Nephron progenitor cell (in vitro differentiated cells): ENCODE measurements at regions not wholly inside any gene's neighbourhood (a gene's known extent, or its start where the extent isn't known, plus 50 kb on each side); places are given as distances from the start of the nearest gene placed in this dataset.

Experiments used
- DNase-seq: peaks from one replicate; pipeline ENCODE4 v3.0.0; 2021
- H3K27ac Mint-ChIP-seq: 2 replicates; pipeline ENCODE4 v1.8.0; 2021; ENCODE audit warnings: mild to moderate bottlenecking, moderate library complexity, mixed read lengths
- H3K27me3 Mint-ChIP-seq: 2 replicates; pipeline ENCODE4 v1.8.0; 2021; ENCODE audit warnings: mild to moderate bottlenecking, low read depth, mixed read lengths; ENCODE audit not compliant: poor library complexity
- H3K36me3 Mint-ChIP-seq: 2 replicates; pipeline ENCODE4 v1.8.0; 2021; ENCODE audit warnings: low read depth, mixed read lengths
- H3K4me1 Mint-ChIP-seq: 2 replicates; pipeline ENCODE4 v1.8.0; 2021; ENCODE audit warnings: mixed read lengths
- H3K4me3 Mint-ChIP-seq: 2 replicates; pipeline ENCODE4 v1.8.0; 2021; ENCODE audit warnings: mild to moderate bottlenecking, moderate library complexity, mixed read lengths
- H3K9me3 Mint-ChIP-seq: 2 replicates; pipeline ENCODE4 v1.8.0; 2021; ENCODE audit warnings: mild to moderate bottlenecking, moderate library complexity, mixed read lengths
- TF ChIP-seq, protein P1 (sequence below): fragments of 200-600 bp; sonication (generic); IDR thresholded peaks from 2 replicates; pipeline ENCODE4 v1.5.0; 2021; ENCODE audit warnings: antibody characterized with exemption

DNA sequence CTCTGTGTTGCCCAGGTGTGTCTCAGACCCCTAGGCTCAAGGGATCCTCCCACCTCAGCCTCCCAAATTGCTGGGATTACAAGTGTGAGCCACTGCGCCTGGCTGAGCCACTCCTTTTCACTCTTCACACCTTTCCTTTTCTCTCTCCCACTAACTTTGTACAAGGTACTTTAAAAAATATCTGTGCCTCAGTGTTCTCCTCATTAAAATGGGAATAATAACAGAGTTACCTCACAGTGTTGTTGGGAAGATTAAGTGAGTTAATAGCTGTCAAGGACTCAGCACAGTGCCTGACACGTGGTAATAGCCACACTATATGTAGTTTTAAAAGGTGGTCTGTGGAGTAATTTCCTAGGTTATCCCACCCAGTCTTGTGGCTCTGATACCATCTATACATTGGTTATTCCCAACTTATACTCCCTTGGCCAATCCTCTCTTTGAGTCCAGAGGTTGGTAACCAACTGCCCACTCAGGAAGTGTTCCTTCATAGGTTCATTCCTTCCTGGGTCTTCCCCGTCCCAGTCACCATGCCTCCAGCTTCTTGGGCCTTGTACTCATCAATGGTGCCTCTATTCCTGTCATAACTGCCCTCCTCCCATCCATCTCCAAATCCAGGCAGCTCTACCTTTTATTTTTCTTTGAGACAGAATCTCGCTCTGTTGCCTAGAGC is 78.6 kb upstream of the NAA20 start:
- Mint-ChIP-seq H3K9me3 (no peaks in the 10 kb centered on the region), H3K27me3 (no peaks in the 10 kb centered on the region), H3K4me3 (no peak overlapping the region), H3K27ac (no peak overlapping the region), H3K4me1 (peaks cover 38% of the 10 kb centered on the region), H3K36me3 (peaks cover 48% of the 10 kb centered on the region)
- TF ChIP-seq, protein P1, sequence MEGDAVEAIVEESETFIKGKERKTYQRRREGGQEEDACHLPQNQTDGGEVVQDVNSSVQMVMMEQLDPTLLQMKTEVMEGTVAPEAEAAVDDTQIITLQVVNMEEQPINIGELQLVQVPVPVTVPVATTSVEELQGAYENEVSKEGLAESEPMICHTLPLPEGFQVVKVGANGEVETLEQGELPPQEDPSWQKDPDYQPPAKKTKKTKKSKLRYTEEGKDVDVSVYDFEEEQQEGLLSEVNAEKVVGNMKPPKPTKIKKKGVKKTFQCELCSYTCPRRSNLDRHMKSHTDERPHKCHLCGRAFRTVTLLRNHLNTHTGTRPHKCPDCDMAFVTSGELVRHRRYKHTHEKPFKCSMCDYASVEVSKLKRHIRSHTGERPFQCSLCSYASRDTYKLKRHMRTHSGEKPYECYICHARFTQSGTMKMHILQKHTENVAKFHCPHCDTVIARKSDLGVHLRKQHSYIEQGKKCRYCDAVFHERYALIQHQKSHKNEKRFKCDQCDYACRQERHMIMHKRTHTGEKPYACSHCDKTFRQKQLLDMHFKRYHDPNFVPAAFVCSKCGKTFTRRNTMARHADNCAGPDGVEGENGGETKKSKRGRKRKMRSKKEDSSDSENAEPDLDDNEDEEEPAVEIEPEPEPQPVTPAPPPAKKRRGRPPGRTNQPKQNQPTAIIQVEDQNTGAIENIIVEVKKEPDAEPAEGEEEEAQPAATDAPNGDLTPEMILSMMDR: no peak
- DNase-seq: no peak

DNA sequence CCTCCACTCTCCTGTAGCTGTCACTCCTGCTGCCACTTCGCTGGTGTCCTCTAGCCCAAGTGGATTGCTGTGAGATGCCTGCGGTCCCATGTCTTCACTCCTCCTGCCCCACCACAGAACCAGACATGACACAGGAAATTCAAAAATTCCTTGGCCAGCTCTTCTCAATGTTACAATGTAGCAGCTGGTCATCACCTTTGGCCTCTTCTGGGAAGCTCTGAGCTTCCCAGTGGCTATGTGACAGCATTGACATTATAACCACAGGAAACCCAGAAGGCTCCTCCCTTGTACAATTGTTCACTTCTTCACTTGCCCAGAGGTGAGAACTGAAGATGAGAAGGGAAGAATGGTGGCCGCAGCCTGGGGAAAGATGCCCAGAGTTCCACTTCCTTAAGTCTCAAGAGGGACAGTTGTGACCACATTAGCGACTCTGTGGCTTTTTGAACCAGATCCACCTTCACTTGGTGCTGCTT is 76.1 kb upstream of the NAA20 start:
- Mint-ChIP-seq H3K27me3 (peaks cover 3% of the 10 kb centered on the region), H3K9me3 (no peaks in the 10 kb centered on the region), H3K4me3 (no peak overlapping the region), H3K4me1 (peaks cover 17% of the 10 kb centered on the region), H3K27ac (no peak overlapping the region), H3K36me3 (peaks cover 63% of the 10 kb centered on the region)
- no peak for DNase-seq
- TF ChIP-seq, protein P1: no peak

DNA sequence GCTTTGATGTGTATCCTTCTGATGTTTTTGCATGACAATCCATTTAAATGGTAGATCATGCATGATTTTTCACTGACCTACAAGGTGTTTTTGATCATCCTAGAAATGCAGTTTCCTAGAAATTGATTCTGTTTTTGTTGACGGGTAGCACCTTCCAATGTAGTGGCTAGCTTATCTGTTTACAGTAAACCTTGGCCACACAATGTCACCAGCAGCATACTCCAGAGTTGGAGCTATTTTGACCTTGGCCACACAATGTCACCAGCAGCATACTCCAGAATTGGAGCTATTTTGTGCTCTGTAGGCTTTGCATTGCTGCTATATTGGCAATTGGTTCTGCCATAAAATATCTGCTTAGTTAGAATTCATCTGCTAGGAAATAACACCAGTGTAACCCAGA is 74.6 kb upstream of the NAA20 start:
- peaks cover 3% of the 10 kb centered on the region for H3K27me3 Mint-ChIP-seq
- H3K9me3 Mint-ChIP-seq: no peaks in the 10 kb centered on the region
- peaks cover under 1% of the 10 kb centered on the region for H3K4me1 Mint-ChIP-seq
- peaks cover 70% of the 10 kb centered on the region for H3K36me3 Mint-ChIP-seq
- TF ChIP-seq, protein P1: no peak
- no peak overlapping the region for H3K4me3 Mint-ChIP-seq
- H3K27ac Mint-ChIP-seq: no peak overlapping the region
- no peak for DNase-seq

DNA sequence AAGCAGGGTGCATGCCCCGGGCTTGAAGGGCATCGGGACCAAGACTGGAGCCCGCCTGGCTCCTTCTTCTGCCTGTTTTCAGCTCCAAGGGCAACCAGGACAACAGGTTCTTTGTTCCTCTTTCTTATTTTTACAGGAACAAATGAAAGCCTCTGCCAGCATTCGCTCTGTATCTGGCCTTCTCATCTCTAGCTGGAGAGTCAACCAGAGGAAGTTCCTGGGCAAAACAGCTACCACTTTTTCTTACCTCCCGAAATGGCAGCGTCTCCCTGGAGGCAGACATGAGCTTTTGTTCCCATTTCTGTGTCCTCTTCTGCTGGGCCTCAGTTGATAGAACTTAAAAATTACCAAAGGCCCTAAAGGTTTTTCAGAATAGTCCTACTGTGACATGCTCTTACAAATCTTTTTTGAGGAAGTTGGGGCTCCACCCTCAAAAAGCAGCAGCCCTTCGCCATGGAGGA is 74.1 kb upstream of the NAA20 start:
- no peak overlapping the region for H3K4me3 Mint-ChIP-seq
- no peaks in the 10 kb centered on the region for H3K9me3 Mint-ChIP-seq
- TF ChIP-seq, protein P1: no peak
- DNase-seq: no peak
- no peaks in the 10 kb centered on the region for H3K4me1 Mint-ChIP-seq
- peaks cover 70% of the 10 kb centered on the region for H3K36me3 Mint-ChIP-seq
- peaks cover 3% of the 10 kb centered on the region for H3K27me3 Mint-ChIP-seq
- no peak overlapping the region for H3K27ac Mint-ChIP-seq

DNA sequence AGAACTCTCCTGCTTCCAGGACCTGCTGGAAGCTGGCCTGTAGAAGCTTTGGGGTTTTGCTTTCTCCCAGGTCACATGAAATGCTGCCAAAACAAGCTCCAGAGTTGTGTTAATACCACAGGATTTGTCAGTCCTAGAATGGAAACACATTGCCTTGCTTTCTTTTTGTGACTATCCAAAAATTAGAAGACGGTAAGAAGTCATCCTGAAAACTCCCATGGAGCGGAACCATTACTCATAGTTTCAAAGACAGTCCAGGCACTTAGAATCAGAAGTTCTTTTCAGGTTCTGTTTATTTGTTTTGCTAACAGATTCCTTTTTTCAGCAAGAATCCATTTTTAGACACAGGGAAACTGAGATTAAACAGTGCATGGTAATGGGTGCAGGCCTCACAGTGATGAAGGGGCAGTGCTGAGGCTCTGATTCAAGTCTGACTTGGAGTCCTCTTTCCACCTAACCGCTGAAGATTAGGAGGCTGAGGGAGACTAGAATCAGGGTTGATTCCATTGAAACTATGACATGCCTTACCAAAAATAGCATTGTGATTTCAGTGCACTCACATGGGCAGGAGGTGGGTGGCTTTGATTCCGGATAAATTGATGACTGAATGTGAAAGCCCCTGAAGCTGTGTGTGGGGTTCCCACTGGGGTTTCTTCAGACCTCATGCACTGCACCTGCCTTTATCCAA is 72.2 kb upstream of the NAA20 start:
- no peaks in the 10 kb centered on the region for H3K4me1 Mint-ChIP-seq
- H3K27me3 Mint-ChIP-seq: peaks cover 3% of the 10 kb centered on the region
- TF ChIP-seq, protein P1: no peak
- H3K4me3 Mint-ChIP-seq: no peak overlapping the region
- H3K27ac Mint-ChIP-seq: no peak overlapping the region
- peaks cover 63% of the 10 kb centered on the region for H3K36me3 Mint-ChIP-seq
- no peaks in the 10 kb centered on the region for H3K9me3 Mint-ChIP-seq
- DNase-seq: no peak
